H9 (cell line): ENCODE measurements at regions not wholly inside any gene's neighbourhood (a gene's known extent, or its start where the extent isn't known, plus 50 kb on each side); places are given as distances from the start of the nearest gene placed in this dataset.

Experiments used
- DNase-seq: peaks from one replicate; pipeline ENCODE4 v3.0.0-alpha.2; 2017
- H2AFZ ChIP-seq: one replicate; pipeline ENCODE4 v1.6.1; 2013; ENCODE audit warnings: mild to moderate bottlenecking, low read length, control low read depth, moderate library complexity
- H2AK5ac ChIP-seq: 2 replicates; pipeline ENCODE4 v1.6.1; 2013; ENCODE audit warnings: low read length, control low read depth, mixed read lengths; ENCODE audit not compliant: insufficient read length
- H2BK120ac ChIP-seq: one replicate; pipeline ENCODE4 v1.6.1; 2013; ENCODE audit warnings: low read depth, mild to moderate bottlenecking, low read length, control low read depth, inconsistent platforms; ENCODE audit not compliant: poor library complexity, severe bottlenecking
- H2BK12ac ChIP-seq: 2 replicates; pipeline ENCODE4 v1.6.1; 2013; ENCODE audit warnings: low read length, control low read depth, mixed read lengths, low read depth; ENCODE audit not compliant: insufficient read length
- H2BK15ac ChIP-seq: 2 replicates; pipeline ENCODE4 v1.6.1; 2013; ENCODE audit warnings: low read depth, low read length, control low read depth
- H2BK20ac ChIP-seq: one replicate; pipeline ENCODE4 v1.6.1; 2013; ENCODE audit warnings: low read depth, mild to moderate bottlenecking, low read length, control low read depth, inconsistent platforms; ENCODE audit not compliant: poor library complexity, severe bottlenecking
- H2BK5ac ChIP-seq: 2 replicates; pipeline ENCODE4 v1.6.1; 2013; ENCODE audit warnings: low read length, control low read depth, mixed read lengths; ENCODE audit not compliant: insufficient read length
- H3K14ac ChIP-seq: 2 replicates; pipeline ENCODE4 v1.6.1; 2013; ENCODE audit warnings: low read length, control low read depth; ENCODE audit not compliant: insufficient read depth
- H3K18ac ChIP-seq: 2 replicates; pipeline ENCODE4 v1.6.1; 2013; ENCODE audit warnings: low read depth, mild to moderate bottlenecking, mixed read lengths, low read length, control low read depth; ENCODE audit not compliant: insufficient read length
- H3K23ac ChIP-seq: 2 replicates; pipeline ENCODE4 v1.6.1; 2013; ENCODE audit warnings: low read length, control low read depth, mixed read lengths, low read depth; ENCODE audit not compliant: insufficient read length
- H3K23me2 ChIP-seq: 2 replicates; pipeline ENCODE4 v1.6.1; 2013; ENCODE audit warnings: low read depth, mild to moderate bottlenecking, mixed read lengths, low read length, control low read depth; ENCODE audit not compliant: insufficient read length, poor library complexity, severe bottlenecking
- H3K27ac ChIP-seq: 2 replicates; pipeline ENCODE4 v1.5.1; 2013; ENCODE audit warnings: low read length, control low read depth, mixed read lengths, low read depth; ENCODE audit not compliant: insufficient read length
- H3K27me3 ChIP-seq: 2 replicates; pipeline ENCODE4 v1.6.1; 2013; ENCODE audit warnings: low read length, control low read depth, inconsistent platforms; ENCODE audit not compliant: insufficient read depth
- H3K4ac ChIP-seq: 2 replicates; pipeline ENCODE4 v1.6.1; 2013; ENCODE audit warnings: low read depth, mild to moderate bottlenecking, control low read depth, inconsistent platforms, low read length, moderate library complexity
- H3K4me1 ChIP-seq: 2 replicates; pipeline ENCODE4 v1.6.1; 2013; ENCODE audit warnings: low read length, control low read depth, inconsistent platforms; ENCODE audit not compliant: insufficient read depth
- H3K4me2 ChIP-seq: 2 replicates; pipeline ENCODE4 v1.6.1; 2013; ENCODE audit warnings: low read length, control low read depth, mixed read lengths; ENCODE audit not compliant: insufficient read length, insufficient read depth
- H3K56ac ChIP-seq: 2 replicates; pipeline ENCODE4 v1.6.1; 2013; ENCODE audit warnings: low read depth, mild to moderate bottlenecking, mixed read lengths, low read length, control low read depth; ENCODE audit not compliant: insufficient read length
- H3K79me1 ChIP-seq: 2 replicates; pipeline ENCODE4 v1.6.1; 2013; ENCODE audit warnings: low read depth, mild to moderate bottlenecking, moderate library complexity, low read length, control low read depth, inconsistent platforms; ENCODE audit not compliant: insufficient read depth, poor library complexity, severe bottlenecking
- H3K79me2 ChIP-seq: 2 replicates; pipeline ENCODE4 v1.6.1; 2013; ENCODE audit warnings: low read length, control low read depth, inconsistent platforms; ENCODE audit not compliant: insufficient read depth
- H3K9ac ChIP-seq: 2 replicates; pipeline ENCODE4 v1.6.1; 2013; ENCODE audit warnings: low read length, control low read depth, mixed read lengths; ENCODE audit not compliant: insufficient read length; ENCODE audit errors: extremely low read depth
- H3K9me3 ChIP-seq: one replicate; pipeline ENCODE4 v1.6.1; 2013; ENCODE audit warnings: low read depth, low read length, inconsistent platforms; ENCODE audit not compliant: control insufficient read depth
- H3T11ph ChIP-seq: one replicate; pipeline ENCODE4 v1.6.1; 2013; ENCODE audit warnings: mild to moderate bottlenecking, low read length, control low read depth, inconsistent platforms
- H4K20me1 ChIP-seq: one replicate; pipeline ENCODE4 v1.6.1; 2013; ENCODE audit not compliant: control insufficient read depth, insufficient read length, insufficient read depth
- H4K5ac ChIP-seq: 2 replicates; pipeline ENCODE4 v1.6.1; 2013; ENCODE audit warnings: low read depth, mild to moderate bottlenecking, mixed read lengths, low read length, control low read depth; ENCODE audit not compliant: insufficient read length
- H4K8ac ChIP-seq: replicated peaks from 2 replicates; pipeline ENCODE4 v1.6.1; 2013; ENCODE audit warnings: low read length, control low read depth, mixed read lengths, low read depth; ENCODE audit not compliant: insufficient read length
- H4K91ac ChIP-seq: 2 replicates; pipeline ENCODE4 v1.6.1; 2013; ENCODE audit warnings: low read depth, mild to moderate bottlenecking, moderate library complexity, mixed read lengths, low read length, control low read depth; ENCODE audit not compliant: insufficient read length
- H3K27ac Mint-ChIP-seq, 3 experiments: 2 replicates in 2 of 3; 3 replicates in 1 of 3; pipeline ENCODE4 v1.8.0; 2020 to 2021; ENCODE audit warnings: mixed read lengths in 3 of 3, mild to moderate bottlenecking in 1 of 3, moderate library complexity in 1 of 3
- H3K27me3 Mint-ChIP-seq: 2 replicates; pipeline ENCODE4 v1.8.0; 2021; ENCODE audit warnings: low read depth, mild to moderate bottlenecking, moderate library complexity, mixed read lengths
- H3K36me3 Mint-ChIP-seq, 3 experiments: 2 replicates in 2 of 3; 3 replicates in 1 of 3; pipeline ENCODE4 v1.8.0; 2020 to 2021; ENCODE audit warnings: low read depth in 3 of 3, mixed read lengths in 3 of 3; ENCODE audit not compliant: insufficient read depth in 1 of 3
- H3K4me1 Mint-ChIP-seq, 2 experiments: 2 replicates each; pipeline ENCODE4 v1.8.0; 2020; ENCODE audit warnings: mixed read lengths in 2 of 2
- H3K4me3 Mint-ChIP-seq, 2 experiments: 2 replicates in 1 of 2; 3 replicates in 1 of 2; pipeline ENCODE4 v1.8.0; 2020 to 2021; ENCODE audit warnings: mild to moderate bottlenecking in 2 of 2, mixed read lengths in 2 of 2, moderate library complexity in 1 of 2
- H3K9me3 Mint-ChIP-seq, 2 experiments: 2 replicates in 1 of 2; 3 replicates in 1 of 2; pipeline ENCODE4 v1.8.0; 2020; ENCODE audit warnings: mild to moderate bottlenecking in 2 of 2, mixed read lengths in 2 of 2, moderate library complexity in 1 of 2
- WGBS: extraction: QIAGEN DNeasy Blood & Tissue Kit; methylation state at CpG from one replicate; pipeline ENCODE4 v1.1.7; 2013; ENCODE audit warnings: missing lambda C conversion rate, low lambda C conversion rate, mixed read lengths; ENCODE audit not compliant: insufficient read length; ENCODE audit errors: extremely low coverage; 5-methylcytosine and 5-hydroxymethylcytosine counted together
- TF ChIP-seq, protein P1 (sequence below): fragments of 200-600 bp; sonication (generic); conservative IDR thresholded peaks from 3 replicates; pipeline ENCODE4 v1.8.0; 2021; ENCODE audit warnings: antibody characterized with exemption, mild to moderate bottlenecking

DNA sequence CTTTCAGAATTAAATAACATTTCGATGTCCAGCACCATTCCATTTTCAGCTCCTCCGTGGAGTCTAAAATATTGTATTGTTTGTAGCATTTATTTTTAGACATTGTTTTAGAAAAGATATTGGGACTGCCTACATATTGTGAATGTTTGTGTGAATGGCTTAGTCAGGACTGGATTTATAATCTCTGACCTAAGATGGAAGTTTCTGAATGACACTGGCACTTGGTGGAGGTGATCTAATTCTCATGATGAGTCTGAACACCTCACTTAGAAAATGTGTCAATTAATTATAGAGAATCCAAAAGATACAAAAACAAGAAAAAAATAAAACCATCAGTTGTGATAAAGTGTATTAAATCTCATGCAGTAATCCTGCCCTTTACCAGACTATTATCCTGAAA, 60.8 kb upstream of the HBS1L start:
- WGBS, result no CpG with 5 or more reads among the region's 2 CpGs
- H3K4me3 Mint-ChIP-seq, result no peak overlapping the region

More for the DNA sequence above, 60.8 kb upstream of the HBS1L start:
- Histone ChIP-seq H3K4me1 (no peaks in the 10 kb centered on the region), H2BK12ac (no peak overlapping the region), H2BK15ac (no peak overlapping the region), H2AK5ac (no peak overlapping the region), H3K4ac (no peak overlapping the region), H2BK5ac (no peak overlapping the region), H3K56ac (no peak overlapping the region), H4K5ac (no peak overlapping the region), H2AFZ (no peak overlapping the region), H3K9ac (no peak overlapping the region), H3K79me2 (no peaks in the 10 kb centered on the region), H2BK120ac (no peak overlapping the region), H4K91ac (no peak overlapping the region), H3K23me2 (no peaks in the 10 kb centered on the region), H3K79me1 (no peaks in the 10 kb centered on the region), H2BK20ac (no peak overlapping the region), H4K8ac (no peak overlapping the region), H3K27ac (no peak overlapping the region), H3K9me3 (no peaks in the 10 kb centered on the region), H4K20me1 (no peaks in the 10 kb centered on the region), H3K4me2 (no peak overlapping the region), H3T11ph (no peak overlapping the region), H3K27me3 (no peaks in the 10 kb centered on the region), H3K23ac (no peak overlapping the region), H3K14ac (no peak overlapping the region), H3K18ac (no peak overlapping the region)
- Mint-ChIP-seq H3K27me3 (peaks cover 1% of the 10 kb centered on the region), H3K4me1 (no peaks in the 10 kb centered on the region), H3K27ac (no peak overlapping the region), H3K9me3 (no peaks in the 10 kb centered on the region), H3K36me3 (no peaks in the 10 kb centered on the region)
- TF ChIP-seq, protein P1, sequence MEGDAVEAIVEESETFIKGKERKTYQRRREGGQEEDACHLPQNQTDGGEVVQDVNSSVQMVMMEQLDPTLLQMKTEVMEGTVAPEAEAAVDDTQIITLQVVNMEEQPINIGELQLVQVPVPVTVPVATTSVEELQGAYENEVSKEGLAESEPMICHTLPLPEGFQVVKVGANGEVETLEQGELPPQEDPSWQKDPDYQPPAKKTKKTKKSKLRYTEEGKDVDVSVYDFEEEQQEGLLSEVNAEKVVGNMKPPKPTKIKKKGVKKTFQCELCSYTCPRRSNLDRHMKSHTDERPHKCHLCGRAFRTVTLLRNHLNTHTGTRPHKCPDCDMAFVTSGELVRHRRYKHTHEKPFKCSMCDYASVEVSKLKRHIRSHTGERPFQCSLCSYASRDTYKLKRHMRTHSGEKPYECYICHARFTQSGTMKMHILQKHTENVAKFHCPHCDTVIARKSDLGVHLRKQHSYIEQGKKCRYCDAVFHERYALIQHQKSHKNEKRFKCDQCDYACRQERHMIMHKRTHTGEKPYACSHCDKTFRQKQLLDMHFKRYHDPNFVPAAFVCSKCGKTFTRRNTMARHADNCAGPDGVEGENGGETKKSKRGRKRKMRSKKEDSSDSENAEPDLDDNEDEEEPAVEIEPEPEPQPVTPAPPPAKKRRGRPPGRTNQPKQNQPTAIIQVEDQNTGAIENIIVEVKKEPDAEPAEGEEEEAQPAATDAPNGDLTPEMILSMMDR, result no peak
- no peak for DNase-seq
